PC-9 (cell line): ENCODE measurements at regions not wholly inside any gene's neighbourhood (a gene's known extent, or its start where the extent isn't known, plus 50 kb on each side); places are given as distances from the start of the nearest gene placed in this dataset.

Source experiments
- BruUV-seq: library from RNA; stranded (reverse); fragments of 400-500 nt; replicated peaks from 2 replicates; lab custom pipeline; 2021; lab: Mats Ljungman, UMichigan
- CTCF ChIA-PET: fragments of 300-600 bp; sonication (Branson Sonifier 250); formaldehyde crosslinking; loops from one replicate; lab custom pipeline; 2022; ENCODE audit warnings: antibody characterized with exemption; lab: Charles Lee
- POLR2A ChIA-PET: fragments of 300-600 bp; sonication (Branson Sonifier 250); formaldehyde crosslinking; loops from one replicate; lab custom pipeline; 2022; ENCODE audit warnings: antibody characterized with exemption; ENCODE audit not compliant: unreplicated experiment; lab: Charles Lee
- DNase-seq, 2 experiments: peaks; one replicate each; pipeline versions ENCODE4 v3.0.0 to v3.0.0-alpha.2; 2015 to 2022; ENCODE audit warnings: mixed read lengths in 1 of 2
- H2AFZ ChIP-seq: fragments of 200-600 bp; sonication (generic); 2 replicates; pipeline ENCODE4 v1.8.1; 2017; ENCODE audit warnings: antibody characterized with exemption
- H3F3A ChIP-seq: fragments of 200-600 bp; sonication (generic); 2 replicates; pipeline ENCODE4 v1.8.1; 2017; ENCODE audit warnings: antibody characterized with exemption, mild to moderate bottlenecking, low read depth; ENCODE audit not compliant: insufficient read depth
- H3K27ac ChIP-seq: fragments of 200-600 bp; sonication (generic); 2 replicates; pipeline ENCODE4 v1.6.1; 2016; ENCODE audit warnings: mixed run types
- H3K27me3 ChIP-seq: fragments of 200-600 bp; sonication (generic); 2 replicates; pipeline ENCODE4 v1.6.1; 2016; ENCODE audit warnings: low read depth, mixed run types; ENCODE audit not compliant: insufficient read depth
- H3K36me3 ChIP-seq: fragments of 200-600 bp; sonication (generic); 2 replicates; pipeline ENCODE4 v1.6.1; 2016; ENCODE audit warnings: low read depth, mixed run types
- H3K4me1 ChIP-seq: fragments of 200-600 bp; sonication (generic); replicated peaks from 2 replicates; pipeline ENCODE4 v1.6.1; 2016; ENCODE audit warnings: mixed run types; ENCODE audit not compliant: insufficient read depth
- H3K4me2 ChIP-seq: fragments of 200-600 bp; sonication (generic); 2 replicates; pipeline ENCODE4 v1.6.1; 2017; ENCODE audit warnings: mixed run types
- H3K4me3 ChIP-seq: fragments of 200-600 bp; sonication (generic); 2 replicates; pipeline ENCODE4 v1.6.1; 2016; ENCODE audit warnings: mixed run types
- H3K79me2 ChIP-seq: fragments of 200-600 bp; sonication (generic); 2 replicates; pipeline ENCODE4 v1.6.1; 2017; ENCODE audit warnings: low read depth, mixed run types
- H3K9me2 ChIP-seq: fragments of 200-600 bp; sonication (generic); 2 replicates; pipeline ENCODE4 v1.8.1; 2017; ENCODE audit warnings: mild to moderate bottlenecking; ENCODE audit not compliant: insufficient read depth
- H3K9me3 ChIP-seq: fragments of 200-600 bp; sonication (generic); 2 replicates; pipeline ENCODE4 v1.8.1; 2016; ENCODE audit warnings: low read depth; ENCODE audit not compliant: insufficient read depth
- H4K20me1 ChIP-seq: fragments of 200-600 bp; sonication (generic); 2 replicates; pipeline ENCODE4 v1.8.1; 2017; ENCODE audit not compliant: insufficient read depth
- CTCF ChIP-seq: fragments of 200-600 bp; sonication (generic); conservative IDR thresholded peaks from 2 replicates; pipeline ENCODE4 v1.6.1; 2017; ENCODE audit warnings: mixed run types, antibody characterized with exemption, mild to moderate bottlenecking, moderate library complexity
- EZH2 ChIP-seq: fragments of 200-600 bp; sonication (generic); IDR thresholded peaks from 2 replicates; pipeline ENCODE4 v1.8.0; 2017; ENCODE audit warnings: antibody characterized with exemption, low read depth
- intact Hi-C: fragments of 100-400 bp; cut with micrococcal nuclease; formaldehyde crosslinking; loops from one replicate; pipeline ENCODE4 v1.10.0; 2022; ENCODE audit not compliant: unreplicated experiment

DNA sequence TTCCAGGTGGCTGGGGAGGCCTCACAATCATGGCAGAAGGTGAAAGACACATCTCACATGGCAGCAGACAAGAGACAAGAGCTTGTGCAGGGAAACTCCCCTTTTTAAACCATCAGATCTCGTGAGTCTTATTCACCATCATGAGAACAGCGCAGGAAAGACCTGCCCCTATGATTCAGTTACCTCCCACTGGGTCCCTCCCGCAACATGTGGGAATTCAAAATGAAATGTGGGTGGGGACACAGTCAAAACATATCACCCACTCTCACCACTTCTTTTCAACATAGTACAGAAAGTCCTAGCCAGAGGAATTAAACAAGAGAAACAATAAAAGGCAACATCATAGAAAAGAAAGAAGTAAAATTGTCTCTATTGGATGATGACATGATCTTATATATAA is 223.4 kb upstream of the SLC24A2 start:
- CTCF ChIA-PET, result no interaction called here
- no peaks in the 10 kb centered on the region for H3K9me3 ChIP-seq
- no peak overlapping the region for H3K4me3 ChIP-seq
- POLR2A ChIA-PET, result no interaction called here
- no peaks in the 10 kb centered on the region for H3F3A ChIP-seq
- no TSS peak for BruUV-seq
- intact Hi-C loops, result no loop called here
- H3K27me3 ChIP-seq, result no peaks in the 10 kb centered on the region
- no peak overlapping the region for H3K27ac ChIP-seq
- no peak overlapping the region for H2AFZ ChIP-seq
- no peaks in the 10 kb centered on the region for H4K20me1 ChIP-seq
- no peak for DNase-seq
- TF ChIP-seq CTCF (no peak), EZH2 (no peak)
- no peak overlapping the region for H3K4me2 ChIP-seq
- no peaks in the 10 kb centered on the region for H3K4me1 ChIP-seq
- no peaks in the 10 kb centered on the region for H3K36me3 ChIP-seq
- H3K9me2 ChIP-seq, result no peaks in the 10 kb centered on the region
- H3K79me2 ChIP-seq, result no peaks in the 10 kb centered on the region

DNA sequence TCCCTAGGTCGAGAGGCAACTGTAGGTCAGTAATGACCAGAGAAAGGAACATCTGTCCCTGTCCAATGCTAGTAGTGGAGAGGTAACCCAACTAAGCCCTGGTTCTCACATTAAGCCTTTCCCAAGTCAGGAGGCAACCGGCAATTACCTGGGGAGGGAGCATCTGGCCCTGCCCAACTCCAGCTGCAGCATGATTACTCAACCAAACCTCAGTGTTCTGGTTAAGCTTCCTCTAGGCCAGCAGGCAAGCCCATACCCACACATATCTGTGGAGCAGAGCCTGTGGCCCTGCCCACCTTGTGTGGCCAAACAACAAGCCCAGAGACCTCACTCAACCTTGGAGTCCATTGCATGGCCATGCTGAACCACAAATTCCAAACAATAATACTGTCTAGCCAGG is 220.8 kb upstream of the SLC24A2 start:
- no peaks in the 10 kb centered on the region for H4K20me1 ChIP-seq
- no peaks in the 10 kb centered on the region for H3K9me2 ChIP-seq
- POLR2A ChIA-PET, result no interaction called here
- no peaks in the 10 kb centered on the region for H3K9me3 ChIP-seq
- no peak overlapping the region for H3K4me2 ChIP-seq
- H3K27me3 ChIP-seq, result no peaks in the 10 kb centered on the region
- CTCF ChIA-PET, result no interaction called here
- H2AFZ ChIP-seq, result no peak overlapping the region
- no peak overlapping the region for H3K27ac ChIP-seq
- H3K79me2 ChIP-seq, result no peaks in the 10 kb centered on the region
- BruUV-seq, result no TSS peak
- TF ChIP-seq CTCF (no peak), EZH2 (no peak)
- H3K4me1 ChIP-seq, result no peaks in the 10 kb centered on the region
- H3K4me3 ChIP-seq, result no peak overlapping the region
- DNase-seq, result no peak
- no peaks in the 10 kb centered on the region for H3K36me3 ChIP-seq
- H3F3A ChIP-seq, result no peaks in the 10 kb centered on the region
- intact Hi-C loops, result no loop called here

DNA sequence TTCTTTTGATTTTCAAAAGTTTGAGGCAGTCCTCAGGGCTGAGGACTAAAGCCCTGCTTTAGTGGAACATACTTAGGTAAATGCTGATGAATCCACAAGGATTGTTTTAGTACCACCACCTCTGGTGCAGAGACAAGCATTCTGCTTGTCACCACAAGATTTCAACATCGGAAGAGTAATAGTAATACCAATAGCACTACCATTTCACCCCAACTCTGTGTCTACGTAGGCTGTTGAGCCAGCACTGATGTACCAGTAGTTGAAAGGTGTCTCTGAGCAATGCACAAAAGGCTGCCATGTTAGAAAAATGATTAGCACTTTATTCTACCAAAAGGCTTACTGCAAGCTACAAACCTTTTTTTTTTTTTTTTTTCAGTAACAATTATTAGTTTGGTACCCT is 213.2 kb upstream of the SLC24A2 start:
- H3F3A ChIP-seq, result no peaks in the 10 kb centered on the region
- H3K4me1 ChIP-seq, result no peaks in the 10 kb centered on the region
- no peaks in the 10 kb centered on the region for H3K27me3 ChIP-seq
- no peak overlapping the region for H3K4me2 ChIP-seq
- ChIA-PET CTCF (no interaction called here), POLR2A (no interaction called here)
- no peak overlapping the region for H2AFZ ChIP-seq
- H3K36me3 ChIP-seq, result no peaks in the 10 kb centered on the region
- H4K20me1 ChIP-seq, result no peaks in the 10 kb centered on the region
- H3K27ac ChIP-seq, result no peak overlapping the region
- no TSS peak for BruUV-seq
- intact Hi-C loops, result no loop called here
- no peaks in the 10 kb centered on the region for H3K79me2 ChIP-seq
- no peak for DNase-seq
- H3K9me3 ChIP-seq, result no peaks in the 10 kb centered on the region
- no peak overlapping the region for H3K4me3 ChIP-seq
- TF ChIP-seq EZH2 (no peak), CTCF (no peak)
- H3K9me2 ChIP-seq, result no peaks in the 10 kb centered on the region
